GM12892 (cell line): ENCODE measurements at regions not wholly inside any gene's neighbourhood (a gene's known extent, or its start where the extent isn't known, plus 50 kb on each side); places are given as distances from the start of the nearest gene placed in this dataset.

Experiments used
- POLR2A ChIP-seq: IDR thresholded peaks from 2 replicates; pipeline ENCODE4 v1.6.1; 2011; ENCODE audit warnings: low read depth, low read length, control low read depth
- POLR2AphosphoS5 ChIP-seq: IDR thresholded peaks from 2 replicates; pipeline ENCODE4 v1.6.1; 2011; ENCODE audit warnings: low read depth, low read length, control low read depth

- TF ChIP-seq POLR2AphosphoS5 (no peak), POLR2A (no peak)
Observed at GRCh38 chr11:87851234-87851633, 324.0 kb downstream of the RAB38 start.
